ENCODE measurements at regions not wholly inside any gene's neighbourhood (a gene's known extent, or its start where the extent isn't known, plus 50 kb on each side); places are given as distances from the start of the nearest gene placed in this dataset.

GRCh38 chr11:42555190-42555589 lies 756.6 kb upstream of the API5 start:
- Histone ChIP-seq H4K20me1 (ENCODE audit: insufficient read depth, low read length) (no peaks in the 10 kb centered on the region), H3K9ac (ENCODE audit: low read depth, low read length) (no peak overlapping the region), H3K4me2 (ENCODE audit: insufficient read depth, low read length) (no peak overlapping the region), H3K27ac (ENCODE audit: low read length) (no peak overlapping the region), H3K27me3 (ENCODE audit: insufficient read depth, low read length, poor library complexity) (no peaks in the 10 kb centered on the region), H2AFZ (ENCODE audit: low read depth, low read length) (no peak overlapping the region), H3K79me2 (ENCODE audit: insufficient read depth, low read length) (no peaks in the 10 kb centered on the region), H3K4me3 (ENCODE audit: low read depth in 1 of 2, low read length in 2 of 2) (no peak overlapping the region), H3K4me1 (ENCODE audit: insufficient read depth, low read length) (no peaks in the 10 kb centered on the region), H3K36me3 (ENCODE audit: insufficient read depth, low read length) (no peaks in the 10 kb centered on the region), H3K9me3 (ENCODE audit: insufficient read depth, low read length, severe bottlenecking) (no peaks in the 10 kb centered on the region)
- TF ChIP-seq CTCF (IDR thresholded peaks at IDR 0.05; ENCODE audit: borderline replicate concordance, extremely low read depth, low read length, poor library complexity, severe bottlenecking) = no peak
- TF ChIP-seq EZH2 (IDR thresholded peaks at IDR 0.05; ENCODE audit: borderline replicate concordance, low read depth, low read length, severe bottlenecking) = no peak
- no peak for DNase-seq
- ATAC-seq (ENCODE audit: insufficient read depth, low read depth) = no peak

DNA sequence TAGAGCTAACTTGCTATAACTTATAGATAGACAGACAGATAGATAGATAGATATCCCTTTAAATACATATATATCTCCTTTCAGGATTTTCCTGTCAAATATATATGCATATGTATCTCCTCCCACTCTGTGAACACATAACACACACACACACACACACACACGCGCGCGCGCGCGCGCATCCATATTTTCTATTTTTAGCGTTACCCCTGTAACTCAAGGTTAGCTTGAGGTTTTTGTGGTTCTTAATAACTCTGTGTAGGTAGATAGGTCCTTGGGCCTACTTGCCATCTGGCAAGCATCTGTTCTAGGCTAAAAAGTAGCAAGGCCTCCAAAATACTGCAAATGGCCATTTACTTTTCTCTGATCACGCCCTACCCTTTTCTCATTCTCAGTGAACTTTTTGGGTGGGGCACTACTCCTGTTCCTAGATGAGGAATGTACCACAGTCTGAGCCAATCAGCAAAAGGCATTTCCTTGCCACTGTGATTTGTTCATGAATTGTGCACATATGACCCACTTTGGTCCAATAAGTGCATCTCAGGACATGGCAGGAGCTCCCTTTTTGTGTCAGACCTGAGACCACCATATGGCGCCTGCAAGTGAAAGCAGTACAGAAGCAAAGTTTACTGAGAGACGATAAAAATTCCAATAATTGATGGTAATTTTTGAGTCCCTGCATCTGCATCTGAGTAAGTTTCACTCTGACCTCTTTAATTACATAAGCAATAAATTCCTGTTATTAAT lies 740.5 kb upstream of the API5 start:
- H4K20me1 ChIP-seq (ENCODE audit: insufficient read depth, low read length) = no peaks in the 10 kb centered on the region
- no peaks in the 10 kb centered on the region for H3K79me2 ChIP-seq (ENCODE audit: insufficient read depth, low read length)
- no peak overlapping the region for H3K27ac ChIP-seq (ENCODE audit: low read length)
- TF ChIP-seq EZH2 (IDR thresholded peaks at IDR 0.05; ENCODE audit: borderline replicate concordance, low read depth, low read length, severe bottlenecking) = no peak
- TF ChIP-seq CTCF (IDR thresholded peaks at IDR 0.05; ENCODE audit: borderline replicate concordance, extremely low read depth, low read length, poor library complexity, severe bottlenecking) = no peak
- no peak overlapping the region for H3K4me2 ChIP-seq (ENCODE audit: insufficient read depth, low read length)
- DNase-seq (peak; percentile 6), ATAC-seq (ENCODE audit: insufficient read depth, low read depth) (no peak)
- H3K36me3 ChIP-seq (ENCODE audit: insufficient read depth, low read length) = no peaks in the 10 kb centered on the region
- no peaks in the 10 kb centered on the region for H3K4me1 ChIP-seq (ENCODE audit: insufficient read depth, low read length)
- no peaks in the 10 kb centered on the region for H3K27me3 ChIP-seq (ENCODE audit: insufficient read depth, low read length, poor library complexity)
- H3K9ac ChIP-seq (ENCODE audit: low read depth, low read length) = no peak overlapping the region
- no peak overlapping the region for H3K4me3 ChIP-seq (ENCODE audit: low read depth in 1 of 2, low read length in 2 of 2)
- no peaks in the 10 kb centered on the region for H3K9me3 ChIP-seq (ENCODE audit: insufficient read depth, low read length, severe bottlenecking)
- no peak overlapping the region for H2AFZ ChIP-seq (ENCODE audit: low read depth, low read length)

DNA sequence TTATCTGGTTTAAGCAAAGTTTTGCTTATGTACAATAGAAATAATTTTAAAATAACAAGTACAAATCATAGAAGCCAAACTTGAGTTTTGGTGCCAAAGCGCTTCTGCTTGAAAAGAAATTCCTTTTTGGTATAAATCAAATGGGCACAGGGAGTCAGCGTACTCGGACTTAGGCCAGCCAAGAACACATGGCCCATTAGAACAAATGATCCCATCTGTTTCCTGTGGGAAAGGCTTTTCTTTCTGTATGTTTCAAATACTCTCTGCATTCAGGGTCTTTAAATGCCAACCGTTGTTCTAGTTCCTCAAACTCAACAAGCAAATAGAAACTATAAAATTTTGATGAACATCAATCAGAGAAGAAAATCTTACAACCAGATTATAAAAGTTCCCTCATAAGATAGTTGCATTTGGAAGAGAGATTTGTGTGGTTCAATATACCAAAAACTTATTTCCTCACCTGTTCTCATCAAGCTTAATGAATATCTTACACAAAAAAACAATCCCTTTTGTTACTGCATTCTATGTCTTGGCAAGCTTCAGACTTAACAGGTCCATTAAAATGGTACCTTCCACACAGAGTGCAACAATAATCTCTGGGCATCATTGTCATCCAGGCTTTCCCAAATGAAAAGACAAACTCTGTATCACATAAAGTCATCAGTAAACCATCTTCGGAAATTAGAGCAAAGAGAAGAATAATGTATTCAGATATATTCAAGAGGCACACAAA lies 739.8 kb upstream of the API5 start:
- no peak for TF ChIP-seq EZH2 (IDR thresholded peaks at IDR 0.05; ENCODE audit: borderline replicate concordance, low read depth, low read length, severe bottlenecking)
- no peak for TF ChIP-seq CTCF (IDR thresholded peaks at IDR 0.05; ENCODE audit: borderline replicate concordance, extremely low read depth, low read length, poor library complexity, severe bottlenecking)
- H3K4me2 ChIP-seq (ENCODE audit: insufficient read depth, low read length) = no peak overlapping the region

More for the DNA sequence above, 739.8 kb upstream of the API5 start:
- DNase-seq (no peak), ATAC-seq (ENCODE audit: insufficient read depth, low read depth) (no peak)
- no peaks in the 10 kb centered on the region for H3K9me3 ChIP-seq (ENCODE audit: insufficient read depth, low read length, severe bottlenecking)
- no peak overlapping the region for H3K9ac ChIP-seq (ENCODE audit: low read depth, low read length)
- H3K27ac ChIP-seq (ENCODE audit: low read length) = no peak overlapping the region
- no peaks in the 10 kb centered on the region for H3K79me2 ChIP-seq (ENCODE audit: insufficient read depth, low read length)
- H4K20me1 ChIP-seq (ENCODE audit: insufficient read depth, low read length) = no peaks in the 10 kb centered on the region
- H3K36me3 ChIP-seq (ENCODE audit: insufficient read depth, low read length) = no peaks in the 10 kb centered on the region
- no peak overlapping the region for H2AFZ ChIP-seq (ENCODE audit: low read depth, low read length)
- no peak overlapping the region for H3K4me3 ChIP-seq (ENCODE audit: low read depth in 1 of 2, low read length in 2 of 2)
- H3K27me3 ChIP-seq (ENCODE audit: insufficient read depth, low read length, poor library complexity) = no peaks in the 10 kb centered on the region
- no peaks in the 10 kb centered on the region for H3K4me1 ChIP-seq (ENCODE audit: insufficient read depth, low read length)

Measured in DND-41 (cell line).